MM.1S (cell line): ENCODE measurements at regions not wholly inside any gene's neighbourhood (a gene's known extent, or its start where the extent isn't known, plus 50 kb on each side); places are given as distances from the start of the nearest gene placed in this dataset.

Experiments used
- CTCF ChIP-seq: fragments of 300-600 bp; sonication (generic); IDR thresholded peaks from 2 replicates; pipeline ENCODE4 v1.5.1; 2016; ENCODE audit warnings: antibody characterized with exemption, low read length, mixed read lengths
- EZH2 ChIP-seq: fragments of 300-600 bp; sonication (generic); optimal IDR thresholded peaks from 2 replicates; pipeline ENCODE3; 2017; ENCODE audit warnings: low read depth, mild to moderate bottlenecking, antibody characterized with exemption, low read length, mixed read lengths

GRCh38 chr15:25597571-25597970, 158.7 kb upstream of the UBE3A start:
- TF ChIP-seq CTCF (no peak), EZH2 (no peak)
